HepG2 (cell line): ENCODE measurements at regions not wholly inside any gene's neighbourhood (a gene's known extent, or its start where the extent isn't known, plus 50 kb on each side); places are given as distances from the start of the nearest gene placed in this dataset.

Experiments used
- CREB1 ChIP-seq, 2 experiments: fragments of 450-650 bp in 1 of 2; IDR thresholded peaks; 2 replicates each; pipeline ENCODE4 v1.6.1; 2016 to 2017; ENCODE audit warnings: control low read depth in 1 of 2, mild to moderate bottlenecking in 1 of 2, missing compliant biosample characterization in 1 of 2, missing genetic modification characterization in 1 of 2
- EHMT2 ChIP-seq: fragments of 200-600 bp; sonication (generic); IDR thresholded peaks from 2 replicates; pipeline ENCODE4 v1.7.0; 2017; ENCODE audit warnings: antibody characterized with exemption, low read depth, low read length, borderline replicate concordance
- GLI4 ChIP-seq: sonication (generic); formaldehyde crosslinking; IDR thresholded peaks from 2 replicates; pipeline ENCODE4 v1.5.1; 2020; ENCODE audit warnings: missing genetic modification reagents, mild to moderate bottlenecking, moderate library complexity, borderline replicate concordance
- HOXA9 ChIP-seq: sonication (generic); formaldehyde crosslinking; IDR thresholded peaks from 2 replicates; pipeline ENCODE4 v1.8.1; 2022; ENCODE audit warnings: missing genetic modification reagents, mild to moderate bottlenecking, moderate library complexity, borderline replicate concordance
- KMT2A ChIP-seq: sonication (generic); formaldehyde crosslinking; IDR thresholded peaks from 2 replicates; pipeline ENCODE4 v1.4.0; 2020; ENCODE audit warnings: missing genetic modification reagents
- NCOR1 ChIP-seq: fragments of 200-600 bp; sonication (generic); IDR thresholded peaks from 2 replicates; pipeline ENCODE4 v1.7.0; 2017; ENCODE audit warnings: antibody characterized with exemption, low read length, borderline replicate concordance
- POLR2A ChIP-seq, 2 experiments: IDR thresholded peaks; 2 replicates each; pipeline ENCODE4 v1.6.1; 2011; ENCODE audit warnings: low read depth in 2 of 2, low read length in 2 of 2, mild to moderate bottlenecking in 1 of 2, moderate library complexity in 1 of 2; ENCODE audit not compliant: insufficient read depth in 1 of 2
- RARG ChIP-seq: sonication (generic); formaldehyde crosslinking; IDR thresholded peaks from 2 replicates; pipeline ENCODE4 v1.4.0; 2020; ENCODE audit warnings: low read depth, mild to moderate bottlenecking, missing genetic modification reagents
- RFX1 ChIP-seq: fragments of 450-650 bp; IDR thresholded peaks from 2 replicates; pipeline ENCODE4 v1.6.1; 2017
- RFXANK ChIP-seq: IDR thresholded peaks from 2 replicates; pipeline ENCODE4 v1.6.1; 2016
- TAF15 ChIP-seq: fragments of 200-400 bp; formaldehyde crosslinking; IDR thresholded peaks from one replicate; pipeline ENCODE4 v1.6.1; 2018; ENCODE audit warnings: mild to moderate bottlenecking, low read depth, low read length; ENCODE audit not compliant: poor library complexity, severe bottlenecking
- ZBTB26 ChIP-seq: IDR thresholded peaks from 2 replicates; pipeline ENCODE4 v1.6.1; 2016; ENCODE audit warnings: missing compliant biosample characterization, missing genetic modification reagents, borderline replicate concordance
- ZBTB7A ChIP-seq: sonication (generic); formaldehyde crosslinking; IDR thresholded peaks from 2 replicates; pipeline ENCODE4 v1.8.0; 2022; ENCODE audit warnings: mild to moderate bottlenecking, missing genetic modification reagents
- ZFP1 ChIP-seq: IDR thresholded peaks from 2 replicates; pipeline ENCODE4 v1.6.1; 2016
- ZFP37 ChIP-seq: sonication (generic); formaldehyde crosslinking; IDR thresholded peaks from 2 replicates; pipeline ENCODE4 v1.4.0; 2020; ENCODE audit warnings: missing genetic modification reagents, borderline replicate concordance
- ZFP82 ChIP-seq: sonication (generic); formaldehyde crosslinking; IDR thresholded peaks from 2 replicates; pipeline ENCODE4 v1.5.1; 2020; ENCODE audit warnings: mild to moderate bottlenecking, missing genetic modification reagents, borderline replicate concordance
- ZNF34 ChIP-seq: sonication (generic); formaldehyde crosslinking; IDR thresholded peaks from 2 replicates; pipeline ENCODE4 v1.4.0; 2020; ENCODE audit warnings: mild to moderate bottlenecking, missing genetic modification reagents, borderline replicate concordance
- ZNF639 ChIP-seq: conservative IDR thresholded peaks from 2 replicates; pipeline ENCODE4 v1.6.1; 2018; ENCODE audit warnings: missing genetic modification reagents
- ZNF761 ChIP-seq: sonication (generic); formaldehyde crosslinking; conservative IDR thresholded peaks from 2 replicates; pipeline ENCODE4 v1.4.0; 2020; ENCODE audit warnings: mild to moderate bottlenecking, missing genetic modification reagents
- ZNF775 ChIP-seq: sonication (generic); formaldehyde crosslinking; IDR thresholded peaks from 2 replicates; pipeline ENCODE4 v1.4.0; 2020; ENCODE audit warnings: missing genetic modification reagents, mild to moderate bottlenecking, moderate library complexity, borderline replicate concordance
- ZSCAN29 ChIP-seq: sonication (generic); formaldehyde crosslinking; conservative IDR thresholded peaks from 2 replicates; pipeline ENCODE4 v1.4.0; 2020; ENCODE audit warnings: mild to moderate bottlenecking, missing genetic modification reagents
- TF ChIP-seq, protein P1 (sequence below): sonication (generic); formaldehyde crosslinking; IDR thresholded peaks from 2 replicates; pipeline ENCODE4 v1.4.0; 2020; ENCODE audit warnings: missing genetic modification reagents, borderline replicate concordance
- TF ChIP-seq, protein P2 (sequence below): fragments of 450-650 bp; IDR thresholded peaks from 2 replicates; pipeline ENCODE4 v1.6.1; 2017
- TF ChIP-seq, protein P3 (sequence below): IDR thresholded peaks from 2 replicates; pipeline ENCODE4 v1.6.1; 2012; ENCODE audit warnings: low read depth, low read length, improper control_type of control experiment

DNA sequence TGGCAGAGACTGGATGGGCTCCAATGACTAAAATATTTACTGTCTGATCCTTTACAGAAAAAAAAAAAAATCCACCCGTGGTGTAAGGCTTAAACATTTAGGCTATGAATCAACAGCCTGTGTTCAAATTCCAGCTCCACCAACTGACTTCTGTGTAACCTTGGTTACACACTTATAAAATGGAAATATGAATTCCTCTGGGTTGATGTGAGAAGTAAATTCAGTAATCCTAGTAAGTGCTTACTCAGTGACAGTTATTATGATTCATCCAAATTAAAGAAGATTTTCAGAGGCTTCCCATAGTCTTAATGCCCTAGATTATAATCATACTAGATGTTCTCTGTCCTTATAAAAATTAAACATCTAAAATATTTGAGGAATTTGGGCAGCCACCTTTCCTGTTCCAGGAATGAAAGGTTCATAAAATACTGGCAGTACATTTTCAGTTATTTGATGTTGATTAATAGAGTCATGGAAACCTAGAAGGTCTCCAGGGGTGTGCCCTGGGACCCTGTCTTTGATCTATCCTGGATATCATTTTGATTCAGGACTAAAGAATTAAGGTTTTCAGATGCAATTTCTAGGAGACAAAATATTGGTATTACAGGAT, 180.3 kb upstream of the ZNF217 start (continued):
- TF ChIP-seq, protein P1, sequence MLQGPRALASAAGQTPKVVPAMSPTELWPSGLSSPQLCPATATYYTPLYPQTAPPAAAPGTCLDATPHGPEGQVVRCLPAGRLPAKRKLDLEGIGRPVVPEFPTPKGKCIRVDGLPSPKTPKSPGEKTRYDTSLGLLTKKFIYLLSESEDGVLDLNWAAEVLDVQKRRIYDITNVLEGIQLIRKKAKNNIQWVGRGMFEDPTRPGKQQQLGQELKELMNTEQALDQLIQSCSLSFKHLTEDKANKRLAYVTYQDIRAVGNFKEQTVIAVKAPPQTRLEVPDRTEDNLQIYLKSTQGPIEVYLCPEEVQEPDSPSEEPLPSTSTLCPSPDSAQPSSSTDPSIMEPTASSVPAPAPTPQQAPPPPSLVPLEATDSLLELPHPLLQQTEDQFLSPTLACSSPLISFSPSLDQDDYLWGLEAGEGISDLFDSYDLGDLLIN (CRISPR knock-in tag), result no peak
- TF ChIP-seq NCOR1 (peak; percentile 44; the same call in 1 of the 2 replicates), ZNF639 (CRISPR knock-in tag) (no peak), TAF15 (no peak), RFX1 (peak; percentile 61), ZBTB7A (CRISPR knock-in tag) (no peak), ZNF775 (peak; percentile 67; the same call in 1 of the 2 replicates), ZSCAN29 (CRISPR knock-in tag) (peak; percentile 88), POLR2A (IDR thresholded peaks at IDR 0.05; ENCODE audit: insufficient read depth in 1 of 2, low read depth in 2 of 2, low read length in 2 of 2) (no peak), ZNF761 (0 out of 2 replicates have a peak, but pooled peaks have one; percentile 42), GLI4 (no peak), KMT2A (CRISPR knock-in tag) (0 out of 2 replicates have a peak, but pooled peaks have one; percentile 7), ZNF34 (CRISPR knock-in tag) (peak; percentile 90; the same call in 1 of the 2 replicates), ZFP82 (CRISPR knock-in tag) (no peak), HOXA9 (no peak), ZFP1 (0 out of 2 replicates have a peak, but pooled peaks have one; percentile 13), RFXANK (no peak), ZBTB26 (CRISPR knock-in tag) (no peak), CREB1 (IDR thresholded peaks at IDR 0.05) (no peak), CREB1 (CRISPR knock-in tag; IDR thresholded peaks at IDR 0.05) (no peak), RARG (CRISPR knock-in tag) (peak; percentile 89; the same call in 1 of the 2 replicates), EHMT2 (0 out of 2 replicates have a peak, but pooled peaks have one; percentile 27), ZFP37 (CRISPR knock-in tag) (no peak)
- TF ChIP-seq, protein P2, sequence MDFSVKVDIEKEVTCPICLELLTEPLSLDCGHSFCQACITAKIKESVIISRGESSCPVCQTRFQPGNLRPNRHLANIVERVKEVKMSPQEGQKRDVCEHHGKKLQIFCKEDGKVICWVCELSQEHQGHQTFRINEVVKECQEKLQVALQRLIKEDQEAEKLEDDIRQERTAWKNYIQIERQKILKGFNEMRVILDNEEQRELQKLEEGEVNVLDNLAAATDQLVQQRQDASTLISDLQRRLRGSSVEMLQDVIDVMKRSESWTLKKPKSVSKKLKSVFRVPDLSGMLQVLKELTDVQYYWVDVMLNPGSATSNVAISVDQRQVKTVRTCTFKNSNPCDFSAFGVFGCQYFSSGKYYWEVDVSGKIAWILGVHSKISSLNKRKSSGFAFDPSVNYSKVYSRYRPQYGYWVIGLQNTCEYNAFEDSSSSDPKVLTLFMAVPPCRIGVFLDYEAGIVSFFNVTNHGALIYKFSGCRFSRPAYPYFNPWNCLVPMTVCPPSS, result no peak
- TF ChIP-seq, protein P3, sequence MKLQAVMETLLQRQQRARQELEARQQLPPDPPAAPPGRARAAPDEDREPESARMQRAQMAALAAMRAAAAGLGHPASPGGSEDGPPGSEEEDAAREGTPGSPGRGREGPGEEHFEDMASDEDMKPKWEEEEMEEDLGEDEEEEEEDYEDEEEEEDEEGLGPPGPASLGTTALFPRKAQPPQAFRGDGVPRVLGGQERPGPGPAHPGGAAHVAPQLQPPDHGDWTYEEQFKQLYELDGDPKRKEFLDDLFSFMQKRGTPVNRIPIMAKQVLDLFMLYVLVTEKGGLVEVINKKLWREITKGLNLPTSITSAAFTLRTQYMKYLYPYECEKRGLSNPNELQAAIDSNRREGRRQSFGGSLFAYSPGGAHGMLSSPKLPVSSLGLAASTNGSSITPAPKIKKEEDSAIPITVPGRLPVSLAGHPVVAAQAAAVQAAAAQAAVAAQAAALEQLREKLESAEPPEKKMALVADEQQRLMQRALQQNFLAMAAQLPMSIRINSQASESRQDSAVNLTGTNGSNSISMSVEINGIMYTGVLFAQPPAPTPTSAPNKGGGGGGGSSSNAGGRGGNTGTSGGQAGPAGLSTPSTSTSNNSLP, result peak; percentile 51; the same call in 1 of the 2 replicates
